GM20431 (cell line): ENCODE measurements at regions not wholly inside any gene's neighbourhood (a gene's known extent, or its start where the extent isn't known, plus 50 kb on each side); places are given as distances from the start of the nearest gene placed in this dataset.

Source experiments
- in situ Hi-C: fragments of 300-500 bp; cut with MseI, MboI; formaldehyde crosslinking; loops from one replicate; pipeline ENCODE4 v1.15.0; 2020; ENCODE audit warnings: low sequenced_read_pairs; ENCODE audit not compliant: unreplicated experiment

DNA sequence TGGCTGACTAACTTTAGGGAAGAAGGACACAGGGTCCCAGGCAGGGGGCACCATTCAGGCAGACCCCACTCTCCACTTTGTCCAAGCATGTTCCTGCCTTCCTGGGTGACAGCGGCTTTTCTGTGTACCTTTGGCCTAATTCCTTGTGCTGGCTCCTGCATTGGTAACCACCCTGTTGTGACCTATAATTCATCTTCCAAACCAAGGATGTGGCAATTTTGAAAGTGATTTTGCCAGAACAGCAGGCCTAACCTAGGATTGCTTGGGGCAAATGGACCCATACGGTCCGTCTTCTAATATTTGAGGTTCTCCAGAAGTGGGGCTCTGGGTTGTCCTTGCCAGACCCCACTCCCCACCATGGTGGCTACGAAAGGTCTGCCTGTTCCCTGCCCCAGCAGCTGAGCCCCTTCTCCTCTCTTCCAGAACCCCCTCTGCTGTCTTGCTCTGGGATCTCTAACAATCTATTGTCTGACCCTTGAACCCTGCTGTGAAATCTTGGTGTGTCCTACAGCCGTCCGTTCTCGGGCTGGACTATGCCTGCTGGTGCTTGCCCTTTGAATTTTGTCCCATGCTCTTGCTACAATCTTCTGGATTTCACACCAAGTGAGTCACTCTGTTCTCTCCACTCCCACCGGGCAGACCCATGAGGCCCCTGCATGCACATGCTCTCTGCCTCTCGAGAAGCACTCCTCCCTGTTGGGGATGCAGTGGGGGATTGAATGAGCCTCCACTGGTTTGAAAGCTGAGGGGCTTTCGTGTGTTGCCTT is 316.0 kb downstream of the CXCL12 start:
- in situ Hi-C loops = no loop called here

GRCh38 chr10:44067432-44067831 is 317.5 kb downstream of the CXCL12 start:
- in situ Hi-C loops = no loop called here

DNA sequence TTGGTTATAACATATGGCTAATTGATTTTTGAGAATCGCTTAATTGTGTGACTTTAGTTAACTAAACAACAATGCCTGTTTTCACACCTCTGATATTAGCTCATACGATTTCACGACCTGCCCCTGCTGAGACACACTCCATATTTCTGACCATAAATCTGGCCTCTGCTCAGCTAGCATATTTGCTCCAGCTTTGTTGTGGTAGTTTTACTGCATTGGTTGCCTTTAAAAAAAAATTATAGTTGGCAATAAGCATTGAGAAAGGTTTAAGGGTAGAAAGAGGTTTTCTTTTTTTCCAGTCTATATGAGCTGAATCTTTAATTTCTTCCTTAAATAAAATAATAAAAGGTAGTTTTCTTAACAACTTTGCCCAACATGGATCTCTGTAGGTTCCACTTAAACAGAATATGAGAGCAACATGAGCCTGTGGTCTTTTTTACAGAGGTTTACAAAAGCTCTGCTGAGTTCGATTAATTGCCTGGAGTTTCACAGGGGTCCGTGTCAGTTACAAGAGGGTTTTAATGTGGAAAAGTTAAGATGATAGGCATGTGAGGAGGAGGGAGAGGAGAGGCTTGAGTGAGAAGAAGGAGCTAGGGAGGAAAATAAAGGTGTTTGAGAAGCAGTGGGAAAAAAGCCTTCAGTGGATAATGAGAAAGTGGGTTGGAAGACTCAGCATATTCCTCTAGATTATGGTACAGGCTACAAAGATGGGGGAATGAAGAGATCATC is 318.2 kb downstream of the CXCL12 start:
- in situ Hi-C loops = no loop called here

- in situ Hi-C loops = no loop called here
These were observed 318.9 kb downstream of the CXCL12 start for GRCh38 chr10:44065788-44066526.

GRCh38 chr10:44064987-44065787 is 319.7 kb downstream of the CXCL12 start:
- in situ Hi-C loops = no loop called here

DNA sequence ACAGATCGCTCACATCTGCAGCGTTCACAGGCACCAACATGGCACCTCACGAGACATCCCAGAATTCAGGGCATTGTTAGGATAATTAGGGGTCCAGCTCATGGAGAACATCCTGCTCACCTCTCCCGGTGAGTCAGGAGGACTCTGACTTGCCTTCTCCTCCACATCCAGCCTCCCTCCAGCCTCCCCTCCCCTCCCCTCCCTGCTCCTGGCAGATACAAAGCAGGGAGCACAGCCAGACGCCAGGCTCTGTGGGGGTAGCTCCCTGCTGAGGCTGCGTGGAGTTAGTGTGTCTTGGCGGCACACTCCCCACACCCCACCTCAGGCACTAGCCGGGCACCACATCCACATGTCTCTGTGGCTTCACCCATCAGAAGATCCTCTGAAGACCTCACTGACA is 320.6 kb downstream of the CXCL12 start:
- in situ Hi-C loops = no loop called here

GRCh38 chr10:44063686-44064085 is 321.2 kb downstream of the CXCL12 start:
- in situ Hi-C loops = no loop called here

GRCh38 chr10:44060719-44061118 is 324.2 kb downstream of the CXCL12 start:
- in situ Hi-C loops = no loop called here

GRCh38 chr10:44060221-44060620 is 324.7 kb downstream of the CXCL12 start:
- in situ Hi-C loops = no loop called here

GRCh38 chr10:44058259-44058658 is 326.6 kb downstream of the CXCL12 start:
- in situ Hi-C loops = no loop called here

DNA sequence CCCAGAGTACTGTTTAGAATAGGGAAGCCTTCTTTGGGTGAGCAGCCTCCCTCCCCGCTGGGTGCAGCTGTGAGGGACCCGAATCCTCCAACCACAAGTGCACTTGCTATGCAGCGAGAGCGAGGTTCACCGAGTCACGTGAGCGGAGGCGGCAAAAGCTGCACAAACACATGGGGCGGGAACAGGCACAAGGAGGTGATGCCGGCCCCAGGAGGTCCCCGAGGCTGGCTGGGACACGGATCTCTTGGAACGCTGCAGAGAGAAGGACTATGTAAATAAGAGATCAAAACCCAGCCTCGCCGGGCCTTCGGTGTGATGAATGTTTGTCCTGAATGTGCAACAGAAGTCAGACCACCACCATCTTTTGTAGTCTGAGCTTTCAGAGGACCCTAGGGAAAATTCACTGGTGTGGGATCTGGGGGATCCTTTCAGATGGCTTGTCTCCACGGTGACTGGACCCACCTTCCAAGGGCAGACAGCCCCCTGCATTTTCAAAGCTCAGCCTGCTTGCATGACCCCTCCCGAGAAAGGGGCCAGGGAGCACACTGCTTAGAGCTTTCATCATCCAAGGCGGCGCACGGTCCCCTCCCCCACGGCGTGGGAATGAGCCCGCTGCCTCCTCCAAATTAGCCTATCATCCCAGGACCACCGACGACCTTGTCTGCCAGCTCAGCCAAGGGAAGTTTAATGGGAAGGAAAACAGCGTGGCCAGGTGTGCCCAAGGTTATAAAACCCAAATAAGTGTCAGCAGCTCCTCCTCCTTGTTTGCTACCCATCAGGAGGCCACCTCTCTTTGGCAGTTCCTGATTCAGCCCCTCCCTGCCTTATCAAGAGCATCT is 327.7 kb downstream of the CXCL12 start:
- in situ Hi-C loops = no loop called here

DNA sequence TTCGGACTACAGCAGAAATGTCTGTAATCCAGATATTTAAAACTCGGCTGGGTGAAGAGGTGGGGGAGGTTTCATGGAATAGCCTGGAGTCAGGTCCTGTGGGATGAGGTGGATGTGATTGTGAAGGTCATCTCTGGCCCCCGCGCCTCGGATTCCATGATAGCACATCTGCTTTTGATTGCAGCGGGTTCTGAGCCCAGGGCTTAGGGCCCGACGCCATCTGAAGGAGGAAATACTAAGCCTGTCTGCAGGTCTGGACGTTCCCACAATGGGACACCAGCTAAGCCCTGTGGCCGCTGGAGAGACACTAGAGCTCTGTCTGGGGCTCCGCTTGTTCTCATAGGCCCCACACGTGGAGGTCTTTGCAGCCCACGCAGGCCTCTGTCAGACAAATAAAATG is 328.7 kb downstream of the CXCL12 start:
- in situ Hi-C loops = no loop called here

DNA sequence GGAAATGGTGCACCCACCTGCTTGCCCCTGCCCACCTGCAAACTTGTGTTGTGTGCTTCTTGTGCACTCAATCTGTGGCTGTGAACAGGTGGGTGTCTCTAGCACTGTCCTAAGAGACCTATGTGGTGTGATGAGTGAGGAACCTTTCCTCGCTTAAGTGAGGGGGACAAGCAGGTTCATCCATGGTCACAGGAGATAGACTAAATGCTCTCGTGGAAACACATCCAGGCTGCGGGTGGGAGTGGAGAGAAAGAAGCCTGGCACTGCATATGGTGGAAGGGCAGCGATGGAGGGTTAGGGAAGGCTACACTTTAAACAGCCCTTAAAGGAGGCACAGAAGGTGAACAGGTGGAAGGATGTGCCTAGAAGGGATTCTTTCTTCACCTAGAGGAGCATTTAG is 330.9 kb downstream of the CXCL12 start:
- in situ Hi-C loops = no loop called here

- in situ Hi-C loops = no loop called here
These were observed 331.5 kb downstream of the CXCL12 start for GRCh38 chr10:44053391-44053790.

GRCh38 chr10:44051584-44052385 is 333.1 kb downstream of the CXCL12 start:
- in situ Hi-C loops = no loop called here

DNA sequence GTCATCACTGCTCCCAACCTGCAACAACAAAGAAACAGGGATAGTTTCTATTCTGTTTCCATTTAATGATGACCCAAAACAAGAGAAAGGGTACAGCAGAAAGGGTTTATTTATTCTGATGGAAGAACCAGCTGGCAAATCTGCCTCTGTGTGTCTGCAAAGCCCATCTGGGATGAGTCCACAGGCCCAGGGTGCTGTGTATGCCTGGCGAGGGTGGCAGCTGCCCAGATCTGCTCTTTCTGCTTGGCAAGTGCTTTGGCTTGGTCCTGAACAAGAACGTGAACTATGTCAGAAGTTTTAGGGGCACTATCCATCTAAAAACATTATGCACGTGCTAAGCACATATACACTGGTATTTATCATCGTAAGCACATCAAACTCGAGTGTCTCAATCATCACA is 333.8 kb downstream of the CXCL12 start:
- in situ Hi-C loops = no loop called here

DNA sequence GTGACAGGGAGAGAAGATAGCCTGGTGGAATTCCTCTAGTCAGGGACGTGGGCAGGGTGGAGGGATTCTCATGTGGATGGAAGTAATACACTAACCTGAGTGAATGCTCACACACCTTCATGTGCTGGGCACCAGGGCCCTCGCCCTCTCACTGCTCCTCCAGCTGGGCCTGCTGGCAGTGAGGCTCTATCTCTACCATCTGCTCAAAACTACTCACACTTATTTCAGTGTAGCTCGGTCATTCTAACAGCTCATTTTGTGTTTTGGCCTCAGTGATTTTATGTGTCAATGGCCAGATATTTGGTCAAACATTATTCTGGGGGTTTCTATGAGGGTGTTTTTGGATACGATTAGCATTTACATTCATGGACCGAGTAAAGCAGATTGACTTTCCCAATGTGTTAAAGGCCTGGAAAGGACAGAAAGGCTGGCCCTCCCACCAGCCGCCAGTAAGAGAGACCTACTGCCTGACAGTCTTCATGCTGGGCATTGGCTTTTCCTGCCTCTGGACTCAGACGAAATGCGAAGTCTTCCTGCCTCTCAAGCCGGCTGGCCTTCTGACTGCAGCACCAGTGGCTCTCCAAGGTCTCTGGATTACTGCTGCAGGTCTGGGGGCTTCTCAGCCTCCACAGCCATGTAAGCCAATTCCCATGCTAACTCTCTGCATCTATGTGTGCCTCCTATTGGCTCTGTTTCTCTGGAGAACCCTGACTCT is 335.4 kb downstream of the CXCL12 start:
- in situ Hi-C loops = loop anchor here (25.0 kb wide), 1 partner anchor 362 kb away; no protein-coding TSS in a partner anchor

DNA sequence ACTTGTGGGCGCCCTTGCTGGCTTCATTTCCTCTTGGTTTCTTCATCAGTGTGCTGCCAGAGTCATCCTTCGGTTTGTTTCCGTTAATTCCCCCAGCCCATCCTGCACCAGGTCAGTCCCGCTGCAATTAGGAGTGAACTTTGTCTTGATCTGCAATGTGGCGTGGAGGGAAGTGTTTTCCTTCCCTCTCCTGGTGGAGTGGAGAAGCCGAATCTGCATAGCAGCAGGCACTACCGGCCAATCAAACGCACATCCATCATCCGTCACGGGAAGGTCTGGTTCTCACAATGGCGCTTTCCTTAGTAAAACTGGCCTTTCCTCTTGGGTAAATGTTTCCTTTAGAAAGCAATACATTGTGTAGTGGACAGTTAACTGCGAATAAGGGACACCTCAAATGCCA is 337.5 kb downstream of the CXCL12 start:
- in situ Hi-C loops = loop anchor here (25.0 kb wide), 1 partner anchor 360 kb away; no protein-coding TSS in a partner anchor
